Natural killer cell treated with Interleukin-12 subunit alpha and Interleukin-12 subunit beta and Interleukin-15 and Interleukin-18, amount 100 ng/mL, for 72 hours (primary cell): ENCODE measurements at regions not wholly inside any gene's neighbourhood (a gene's known extent, or its start where the extent isn't known, plus 50 kb on each side); places are given as distances from the start of the nearest gene placed in this dataset.
"Not testable (repeated sequence)": the region's sequence is repeated elsewhere in the genome, so short reads cannot be mapped to it uniquely, and the experiment has no call there.

ENCODE experiments used
- ATAC-seq, 2 donors: fragments of 150-1000 bp; cut with Tn5 transposase in 1 of 2; sonication (Bioruptor Pico), chemical (Tn5 transposase) in 1 of 2; 2 replicates each; pipeline ENCODE4 v1.10.0; 2021
- DNase-seq: peaks from one replicate; pipeline ENCODE4 v3.0.0; 2022; ENCODE audit warnings: low spot score
- H3K27ac Mint-ChIP-seq, 2 donors: 1 replicate in 1 of 2; 2 replicates in 1 of 2; pipeline ENCODE4 v1.8.0; 2022; ENCODE audit warnings: mixed read lengths in 2 of 2, mild to moderate bottlenecking in 1 of 2, moderate library complexity in 1 of 2
- H3K27me3 Mint-ChIP-seq, 2 donors: 1 replicate in 1 of 2; 2 replicates in 1 of 2; pipeline ENCODE4 v1.8.0; 2022; ENCODE audit warnings: mixed read lengths in 2 of 2
- H3K36me3 Mint-ChIP-seq: one replicate; pipeline ENCODE4 v1.8.0; 2022; ENCODE audit warnings: mixed read lengths
- H3K4me1 Mint-ChIP-seq, 2 donors: 1 replicate in 1 of 2; 2 replicates in 1 of 2; pipeline ENCODE4 v1.8.0; 2022; ENCODE audit warnings: low read depth in 2 of 2, mixed read lengths in 2 of 2, mild to moderate bottlenecking in 1 of 2
- H3K4me3 Mint-ChIP-seq: one replicate; pipeline ENCODE4 v1.8.0; 2022; ENCODE audit warnings: mixed read lengths
- H3K9me3 Mint-ChIP-seq: 2 replicates; pipeline ENCODE4 v1.8.0; 2022; ENCODE audit warnings: mixed read lengths

DNA sequence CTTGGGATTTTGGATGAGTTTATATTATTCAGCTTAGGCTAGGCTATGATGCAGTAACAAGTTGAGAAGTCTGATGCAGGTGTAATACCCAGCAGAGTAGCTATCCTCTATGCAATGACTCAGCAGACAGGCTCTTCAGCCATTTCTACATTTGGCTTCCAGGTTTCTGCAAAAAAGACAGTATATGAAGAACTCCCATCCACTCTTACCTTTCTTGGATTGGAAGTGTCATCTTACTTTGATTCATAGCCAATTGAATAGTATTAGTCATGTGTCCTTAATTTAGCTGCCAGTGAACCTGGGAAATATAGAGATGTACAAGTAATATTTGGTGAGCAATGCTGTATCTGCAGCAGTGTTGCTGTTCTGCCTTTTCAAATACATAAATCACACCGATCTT lies 127.8 kb upstream of the NPSR1 start:
- Mint-ChIP-seq H3K27ac (no peak overlapping the region), H3K9me3 (peaks cover 12% of the 10 kb centered on the region), H3K4me3 (no peak overlapping the region), H3K36me3 (no peaks in the 10 kb centered on the region), H3K27me3 (no peaks in the 10 kb centered on the region), H3K4me1 (no peaks in the 10 kb centered on the region)
- DNase-seq (no peak), ATAC-seq (no peak)

DNA sequence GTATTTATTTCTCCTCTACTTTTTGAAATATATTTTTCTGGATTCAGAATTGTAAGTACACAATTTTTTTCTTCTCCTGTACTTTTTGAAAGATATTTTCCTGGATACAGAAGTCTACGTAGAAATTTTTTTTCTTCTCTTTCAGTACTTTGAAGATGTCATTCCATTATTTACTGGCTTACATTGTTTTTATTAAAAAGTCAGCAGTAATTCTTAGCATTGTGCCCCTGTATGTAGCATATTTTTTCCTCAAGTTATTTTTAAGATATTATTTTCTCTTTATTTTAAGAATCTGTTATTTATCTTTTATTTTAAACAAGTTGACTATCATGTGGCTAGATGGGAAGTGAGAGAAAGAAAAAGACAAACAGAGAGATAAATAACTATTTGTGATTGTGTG lies 119.0 kb upstream of the NPSR1 start:
- peaks cover 6% of the 10 kb centered on the region for H3K36me3 Mint-ChIP-seq
- ATAC-seq (no peak), DNase-seq (no peak)
- no peaks in the 10 kb centered on the region for H3K4me1 Mint-ChIP-seq
- no peak overlapping the region for H3K27ac Mint-ChIP-seq
- H3K4me3 Mint-ChIP-seq, result no peak overlapping the region
- H3K9me3 Mint-ChIP-seq, result peaks cover 18% of the 10 kb centered on the region
- no peaks in the 10 kb centered on the region for H3K27me3 Mint-ChIP-seq

DNA sequence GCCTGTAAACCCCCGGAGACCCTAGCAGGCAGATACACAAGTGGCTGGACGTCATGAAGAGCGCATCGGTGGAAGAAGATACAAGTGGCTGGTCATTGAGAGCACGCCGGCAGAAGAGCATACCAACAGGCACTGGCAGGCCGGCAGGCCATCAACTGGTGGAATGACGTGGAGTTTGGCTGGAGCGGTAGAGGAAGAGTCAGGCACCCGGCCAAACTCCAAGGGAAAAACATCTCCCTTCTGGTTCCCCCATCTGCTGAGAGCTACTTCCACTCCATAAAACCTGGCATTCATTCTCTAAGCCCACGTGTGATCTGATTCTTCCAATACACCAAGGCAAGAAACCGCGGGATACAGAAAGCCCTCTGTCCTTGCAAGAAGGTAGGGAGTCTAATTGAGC lies 113.4 kb upstream of the NPSR1 start:
- ATAC-seq (no peak), DNase-seq (no peak)
- Mint-ChIP-seq H3K36me3 (peaks cover 4% of the 10 kb centered on the region), H3K27ac (no peak overlapping the region), H3K4me1 (no peaks in the 10 kb centered on the region), H3K27me3 (no peaks in the 10 kb centered on the region), H3K4me3 (no peak overlapping the region), H3K9me3 (peaks cover 29% of the 10 kb centered on the region)

DNA sequence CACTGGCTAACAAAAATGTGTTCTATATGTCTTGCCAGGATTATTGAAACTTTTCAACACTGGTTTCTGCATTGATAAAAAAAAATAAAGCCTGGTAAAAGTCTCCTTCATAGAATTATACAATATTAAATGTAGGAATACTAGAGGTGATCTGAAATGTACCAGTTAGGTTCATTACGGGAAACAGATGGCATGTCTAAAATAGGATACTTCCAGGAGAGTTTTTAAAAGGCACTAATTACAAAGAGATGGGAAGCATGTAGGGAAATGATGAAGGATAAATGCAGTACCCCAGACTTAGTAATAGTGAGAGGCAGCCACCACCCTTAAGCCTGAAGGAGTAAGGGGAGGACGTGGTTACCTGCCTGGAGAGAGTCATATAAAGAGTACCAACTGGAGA lies 107.0 kb upstream of the NPSR1 start:
- Mint-ChIP-seq H3K27me3 (no peaks in the 10 kb centered on the region), H3K4me1 (no peaks in the 10 kb centered on the region), H3K27ac (no peak overlapping the region), H3K4me3 (no peak overlapping the region), H3K9me3 (peaks cover 26% of the 10 kb centered on the region), H3K36me3 (peaks cover 7% of the 10 kb centered on the region)
- no peak for ATAC-seq
- no peak for DNase-seq

DNA sequence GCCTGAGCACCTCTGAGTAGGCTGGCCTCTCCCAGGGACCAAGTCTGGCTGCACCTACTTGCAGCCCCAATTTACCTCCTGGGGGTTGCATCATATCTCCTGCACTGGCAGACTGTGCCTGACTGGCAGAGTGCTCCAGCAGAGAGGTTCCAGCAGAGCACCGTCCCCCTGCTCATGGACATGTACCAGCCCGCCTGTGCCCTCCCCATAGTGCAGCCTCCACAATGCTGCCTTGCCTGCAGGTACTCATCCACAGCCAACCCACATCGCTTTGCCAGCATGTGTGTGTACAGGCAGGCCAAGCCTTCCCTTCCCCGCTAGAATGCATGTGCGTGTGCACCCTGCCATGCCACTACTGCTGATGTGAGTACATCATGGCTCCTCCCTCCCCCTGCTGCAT lies 105.5 kb upstream of the NPSR1 start:
- H3K27me3 Mint-ChIP-seq, result no peaks in the 10 kb centered on the region
- ATAC-seq (peak; percentile 15 to 41), DNase-seq (no peak)
- H3K36me3 Mint-ChIP-seq, result peaks cover 7% of the 10 kb centered on the region
- no peaks in the 10 kb centered on the region for H3K4me1 Mint-ChIP-seq
- no peak overlapping the region for H3K27ac Mint-ChIP-seq
- H3K9me3 Mint-ChIP-seq, result peaks cover 36% of the 10 kb centered on the region
- H3K4me3 Mint-ChIP-seq, result no peak overlapping the region

DNA sequence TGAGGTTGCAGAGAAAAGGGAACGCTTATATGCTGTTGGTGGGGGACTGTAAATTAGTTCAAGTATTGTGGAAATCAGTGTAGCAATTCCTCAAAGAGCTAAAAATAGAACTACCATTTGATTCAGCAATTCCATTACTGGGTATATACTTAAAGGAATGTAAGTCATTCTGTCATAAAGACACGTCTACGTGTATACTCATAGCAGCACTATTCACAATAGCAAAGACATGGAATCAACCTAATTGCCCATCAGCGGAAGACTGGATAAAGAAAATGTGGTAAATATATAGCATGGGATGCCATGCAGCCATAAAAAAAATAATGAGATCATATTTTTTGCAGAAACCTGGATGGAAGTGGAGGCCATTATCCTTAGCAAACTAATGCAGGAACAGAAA lies 100.0 kb upstream of the NPSR1 start:
- ATAC-seq (no peak), DNase-seq (no peak)
- Mint-ChIP-seq H3K36me3 (peaks cover 7% of the 10 kb centered on the region), H3K27me3 (no peaks in the 10 kb centered on the region), H3K4me3 (no peak overlapping the region), H3K9me3 (peaks cover 36% of the 10 kb centered on the region), H3K27ac (no peak overlapping the region), H3K4me1 (no peaks in the 10 kb centered on the region)

DNA sequence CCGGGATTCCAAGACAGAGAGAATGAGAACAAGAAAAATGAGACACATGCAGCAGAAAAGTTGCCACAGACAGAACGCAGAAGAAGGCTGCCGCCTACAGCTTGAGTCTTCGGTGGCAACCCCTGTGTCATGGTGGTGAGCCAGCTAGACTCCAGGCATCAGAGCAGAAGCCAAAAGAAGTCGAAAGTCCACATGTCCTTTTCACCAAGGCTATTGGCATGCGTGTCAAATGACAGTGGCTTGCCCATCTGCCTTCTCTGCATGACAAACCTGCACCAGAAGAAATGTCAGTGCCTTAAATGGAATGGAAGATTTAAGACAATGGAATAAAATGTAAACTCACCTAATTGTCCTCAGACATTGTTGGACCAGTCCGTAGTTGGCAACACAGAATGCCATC lies 93.9 kb upstream of the NPSR1 start:
- no peak for DNase-seq
- no peak overlapping the region for H3K4me3 Mint-ChIP-seq
- H3K27me3 Mint-ChIP-seq, result no peaks in the 10 kb centered on the region
- H3K27ac Mint-ChIP-seq, result no peak overlapping the region
- peaks cover 9% of the 10 kb centered on the region for H3K9me3 Mint-ChIP-seq
- H3K36me3 Mint-ChIP-seq, result no peaks in the 10 kb centered on the region
- no peaks in the 10 kb centered on the region for H3K4me1 Mint-ChIP-seq
- ATAC-seq, result no peak

DNA sequence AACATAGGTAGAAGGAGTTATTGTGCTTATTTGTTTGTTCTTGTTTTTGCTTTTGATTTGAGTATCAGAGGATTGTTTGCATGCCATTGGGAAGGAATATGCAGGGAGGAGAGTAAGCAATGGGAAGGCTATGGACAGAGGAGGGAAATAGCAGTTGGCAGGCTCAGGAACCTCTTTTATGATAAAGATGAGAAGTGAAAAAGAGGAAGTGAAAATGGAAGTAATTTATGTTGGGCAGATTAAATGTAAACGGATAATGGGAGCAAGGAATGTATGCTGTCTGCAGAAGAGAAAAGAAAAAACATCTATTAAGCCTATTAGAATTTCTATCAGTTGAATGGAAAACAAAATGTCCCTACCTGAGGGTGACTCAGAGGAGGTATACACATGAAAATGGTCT lies 90.1 kb upstream of the NPSR1 start:
- ATAC-seq, result no peak
- Mint-ChIP-seq H3K4me1 (no peaks in the 10 kb centered on the region), H3K36me3 (no peaks in the 10 kb centered on the region), H3K27ac (no peak overlapping the region), H3K27me3 (no peaks in the 10 kb centered on the region), H3K4me3 (no peak overlapping the region), H3K9me3 (peaks cover 4% of the 10 kb centered on the region)
- DNase-seq, result no peak

DNA sequence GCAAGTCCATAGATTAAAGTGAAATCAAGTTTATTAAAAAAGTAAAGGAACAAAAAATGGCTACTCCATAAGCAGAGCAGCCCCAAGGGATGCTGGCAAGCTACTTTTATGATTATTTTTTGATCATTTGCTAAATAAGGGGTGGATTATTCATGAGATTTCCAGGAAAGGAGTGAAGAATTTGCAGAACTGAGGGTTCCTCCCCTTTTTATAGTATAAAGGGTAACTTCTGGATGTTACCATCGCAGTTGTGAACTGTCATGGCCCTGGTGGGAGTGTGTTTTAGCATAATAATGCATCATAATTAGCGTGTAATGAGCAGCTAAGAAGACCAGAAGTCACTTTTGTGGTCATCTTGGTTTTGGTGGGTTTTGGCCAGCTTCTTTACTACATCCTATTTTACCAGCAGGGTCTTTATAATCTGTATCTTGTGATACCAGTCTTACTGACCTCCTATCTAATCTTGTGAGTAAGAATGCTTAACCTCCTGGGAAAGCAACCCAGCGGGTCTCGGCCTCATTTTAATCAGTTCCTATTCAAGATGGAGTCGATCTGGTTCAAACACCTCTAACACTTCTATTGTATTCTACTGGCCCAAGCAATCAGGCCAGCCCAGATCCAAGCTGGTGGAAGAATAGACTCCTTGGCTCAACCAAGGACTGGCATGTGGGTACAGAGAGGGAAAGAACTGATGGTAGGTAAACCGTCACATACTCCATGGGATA lies 87.9 kb upstream of the NPSR1 start:
- Mint-ChIP-seq H3K9me3 (no peaks in the 10 kb centered on the region), H3K4me1 (no peaks in the 10 kb centered on the region), H3K4me3 (no peak overlapping the region), H3K27ac (no peak overlapping the region), H3K36me3 (no peaks in the 10 kb centered on the region), H3K27me3 (no peaks in the 10 kb centered on the region)
- ATAC-seq (no peak), DNase-seq (no peak)

DNA sequence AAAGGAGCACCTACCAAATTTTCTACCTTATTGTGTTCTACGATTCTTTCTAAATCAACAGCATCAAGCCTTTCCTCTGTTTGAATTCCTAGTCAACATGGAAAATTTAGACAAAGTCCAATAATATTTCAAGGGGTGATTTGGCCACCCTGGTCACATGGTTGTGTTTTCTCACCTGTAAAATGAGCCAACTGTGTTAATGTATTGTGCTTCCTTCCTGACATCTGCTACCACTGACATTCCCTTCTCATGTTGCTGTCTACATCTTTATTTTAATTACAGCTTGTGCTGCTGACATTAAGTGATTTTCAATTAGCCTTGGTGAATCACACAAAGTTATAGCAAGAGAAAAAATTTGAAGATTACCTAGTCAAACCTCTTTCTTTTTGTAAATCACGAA lies 83.0 kb upstream of the NPSR1 start:
- Mint-ChIP-seq H3K4me1 (no peaks in the 10 kb centered on the region), H3K9me3 (peaks cover 8% of the 10 kb centered on the region), H3K27ac (no peak overlapping the region), H3K27me3 (no peaks in the 10 kb centered on the region), H3K4me3 (no peak overlapping the region), H3K36me3 (peaks cover 11% of the 10 kb centered on the region)
- ATAC-seq, result no peak
- DNase-seq, result no peak

DNA sequence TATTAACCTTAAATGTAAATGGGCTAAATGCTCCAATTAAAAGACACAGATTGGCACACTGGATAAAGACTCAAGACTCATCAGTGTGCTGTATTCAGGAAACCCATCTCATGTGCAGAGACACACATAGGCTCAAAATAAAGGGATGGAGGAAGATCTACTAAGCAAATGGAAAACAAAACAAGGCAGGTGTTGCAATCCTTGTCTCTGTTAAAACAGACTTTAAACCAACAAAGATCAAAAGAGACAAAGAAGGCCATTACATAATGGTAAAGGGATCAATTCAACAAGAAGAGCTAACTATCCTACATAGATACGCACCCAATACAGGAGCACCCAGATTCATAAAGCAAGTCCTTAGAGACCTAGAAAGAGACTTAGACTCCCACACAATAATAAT lies 80.1 kb upstream of the NPSR1 start:
- not testable (repeated sequence) for ATAC-seq, DNase-seq, H3K4me3 Mint-ChIP-seq, H3K4me1 Mint-ChIP-seq, H3K9me3 Mint-ChIP-seq, H3K27me3 Mint-ChIP-seq, H3K27ac Mint-ChIP-seq
- H3K36me3 Mint-ChIP-seq, result peaks cover 11% of the 10 kb centered on the region

DNA sequence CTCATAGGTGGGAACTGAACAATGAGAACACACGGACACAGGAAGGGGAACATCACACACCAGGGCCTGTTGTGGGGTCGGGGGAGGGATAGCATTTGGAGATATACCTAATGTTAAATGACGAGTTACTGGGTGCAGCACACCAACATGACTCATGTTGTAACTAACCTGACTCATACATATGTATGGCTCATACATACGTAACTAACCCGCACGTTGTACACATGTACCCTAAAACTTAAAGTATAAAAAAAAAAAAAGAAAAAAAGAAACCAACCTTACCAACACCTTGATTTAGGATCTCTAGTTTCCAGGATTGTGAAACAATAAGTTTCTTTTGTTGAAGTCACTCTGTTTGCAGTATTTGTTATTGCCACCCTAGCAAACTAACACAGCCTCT lies 76.3 kb upstream of the NPSR1 start:
- H3K27me3 Mint-ChIP-seq, H3K36me3 Mint-ChIP-seq, H3K4me1 Mint-ChIP-seq, ATAC-seq, H3K27ac Mint-ChIP-seq, H3K4me3 Mint-ChIP-seq, H3K9me3 Mint-ChIP-seq, DNase-seq: not testable (repeated sequence)

DNA sequence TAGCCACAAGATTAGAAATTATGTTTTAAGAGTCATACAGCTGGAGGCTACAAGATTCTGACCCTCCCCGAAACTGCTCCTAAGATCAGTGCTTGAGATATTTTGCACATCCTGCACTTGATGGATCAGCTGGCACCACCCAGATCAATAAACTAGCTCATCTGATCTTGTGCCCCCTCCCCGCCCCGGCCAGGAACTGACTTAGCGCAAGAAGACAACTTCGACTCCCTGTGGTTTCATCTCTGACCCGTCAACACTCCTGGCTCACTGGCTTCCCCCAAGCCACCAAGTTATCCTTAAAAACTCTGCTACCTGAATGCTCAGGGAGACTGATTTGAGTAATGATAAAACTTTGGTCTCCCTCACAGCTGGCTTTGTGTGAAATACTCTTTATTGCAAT lies 73.5 kb upstream of the NPSR1 start:
- ATAC-seq, result no peak
- Mint-ChIP-seq H3K36me3 (no peaks in the 10 kb centered on the region), H3K9me3 (peaks cover 3% of the 10 kb centered on the region), H3K27ac (no peak overlapping the region), H3K4me1 (no peaks in the 10 kb centered on the region), H3K27me3 (no peaks in the 10 kb centered on the region), H3K4me3 (no peak overlapping the region)
- no peak for DNase-seq

DNA sequence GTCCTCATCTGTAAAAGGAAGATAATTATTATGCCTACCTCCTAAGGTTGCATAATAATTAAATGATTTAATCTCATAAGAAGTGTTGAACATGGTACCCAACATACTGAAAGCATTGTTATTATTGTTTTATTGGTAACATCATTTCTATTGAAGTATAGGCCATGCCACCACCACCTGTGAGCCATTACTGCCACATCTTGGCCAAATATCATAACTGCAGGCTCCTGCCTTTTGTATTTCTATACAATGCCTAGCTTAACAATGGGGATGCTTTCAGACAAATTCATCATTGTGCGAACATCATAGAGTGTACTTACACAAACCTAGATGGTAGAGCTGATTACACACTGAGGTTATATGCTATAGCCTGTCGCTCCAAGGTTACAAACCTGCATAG lies 61.1 kb upstream of the NPSR1 start:
- no peaks in the 10 kb centered on the region for H3K36me3 Mint-ChIP-seq
- H3K9me3 Mint-ChIP-seq, result no peaks in the 10 kb centered on the region
- no peaks in the 10 kb centered on the region for H3K27me3 Mint-ChIP-seq
- ATAC-seq (no peak), DNase-seq (no peak)
- H3K4me3 Mint-ChIP-seq, result no peak overlapping the region
- H3K27ac Mint-ChIP-seq, result no peak overlapping the region
- no peaks in the 10 kb centered on the region for H3K4me1 Mint-ChIP-seq

DNA sequence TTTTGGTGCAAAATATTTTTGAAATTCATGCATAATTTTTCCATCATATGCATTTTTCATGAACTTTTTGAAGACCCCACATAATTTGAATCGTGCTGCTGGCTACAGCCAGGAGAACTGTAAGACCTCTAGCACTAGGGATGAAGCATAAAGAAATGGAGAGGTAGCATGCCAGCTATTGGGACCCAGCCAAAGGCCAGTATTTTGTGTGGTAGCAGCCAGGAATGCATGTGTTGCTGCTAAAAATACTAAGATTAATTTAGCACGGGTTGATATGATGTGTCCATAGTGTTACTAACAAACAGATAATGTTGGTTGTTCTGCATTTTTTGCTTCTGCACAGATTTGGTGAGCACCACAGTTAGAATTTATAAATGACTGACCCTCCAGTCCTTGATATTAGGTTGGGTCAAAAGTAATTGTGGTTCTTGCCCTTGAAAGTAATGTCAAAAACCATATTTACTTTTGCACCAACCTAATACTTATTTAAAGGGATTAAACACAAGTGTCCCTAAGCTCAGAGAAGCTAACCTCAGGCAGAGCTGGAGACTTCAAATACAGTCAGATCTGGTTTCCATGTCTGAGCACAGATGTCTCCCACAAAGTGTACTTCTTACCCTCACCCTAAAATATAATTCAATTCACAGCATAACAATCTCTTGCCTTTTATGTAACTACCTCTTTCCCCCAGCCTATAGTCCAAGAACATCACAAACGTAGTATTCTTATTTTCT lies 54.1 kb upstream of the NPSR1 start:
- DNase-seq (no peak), ATAC-seq (no peak)
- H3K27ac Mint-ChIP-seq, result no peak overlapping the region
- H3K36me3 Mint-ChIP-seq, result no peaks in the 10 kb centered on the region
- H3K9me3 Mint-ChIP-seq, result peaks cover 9% of the 10 kb centered on the region
- no peak overlapping the region for H3K4me3 Mint-ChIP-seq
- peaks cover 0 to 7% of the 10 kb centered on the region in 2 donors for H3K27me3 Mint-ChIP-seq
- H3K4me1 Mint-ChIP-seq, result no peaks in the 10 kb centered on the region
